ENCODE measurements at regions not wholly inside any gene's neighbourhood (a gene's known extent, or its start where the extent isn't known, plus 50 kb on each side); places are given as distances from the start of the nearest gene placed in this dataset.

GRCh38 chr10:62721687-62722086 lies 82.8 kb upstream of the ADO start:
- DNase-seq: no peak

DNA sequence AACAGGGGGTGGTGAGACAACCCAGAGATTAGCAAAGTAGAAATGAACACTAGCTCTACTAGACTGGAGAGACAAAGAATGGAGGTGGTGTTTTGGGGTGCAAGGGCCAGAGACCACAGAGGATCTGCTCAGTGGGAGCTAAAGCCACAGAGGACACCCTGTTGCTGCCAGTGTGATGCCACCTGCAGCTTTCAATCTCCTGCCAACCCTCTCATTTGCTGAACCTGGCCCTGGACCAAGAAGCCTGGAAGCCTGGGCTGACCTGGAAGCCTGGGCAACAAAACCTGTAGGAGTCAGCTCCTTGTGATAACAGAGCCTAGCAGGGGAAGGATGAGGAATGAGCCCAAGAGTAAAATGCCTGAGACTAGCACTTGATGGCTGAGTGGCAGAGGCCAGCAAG lies 81.1 kb upstream of the ADO start:
- DNase-seq: no peak

- DNase-seq: no peak
Measured at GRCh38 chr10:62724465-62724864, 80.1 kb upstream of the ADO start.

- DNase-seq: no peak
Measured at GRCh38 chr10:62726142-62726541, 78.4 kb upstream of the ADO start.

DNA sequence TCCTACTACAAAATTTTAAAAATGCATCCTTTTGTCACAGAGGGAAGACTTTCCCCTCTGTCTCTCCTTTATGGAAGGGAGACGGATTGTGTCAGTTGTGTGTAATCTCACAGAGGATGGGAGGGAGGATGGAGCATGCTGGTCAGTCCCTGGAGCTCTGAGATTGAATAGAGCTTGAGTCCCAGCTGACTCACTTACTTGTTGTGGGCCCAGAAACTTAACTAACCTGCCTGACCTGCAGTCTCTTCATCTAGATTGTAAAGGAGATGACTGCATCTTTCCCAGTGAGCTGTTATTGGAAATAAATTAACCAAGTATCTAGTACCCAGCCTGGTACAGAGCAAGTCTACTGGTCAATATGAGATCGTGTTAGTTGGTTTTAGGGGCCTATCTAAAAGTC lies 77.9 kb upstream of the ADO start:
- no peak for DNase-seq

GRCh38 chr10:62727934-62728333 lies 76.6 kb upstream of the ADO start:
- DNase-seq: no peak

DNA sequence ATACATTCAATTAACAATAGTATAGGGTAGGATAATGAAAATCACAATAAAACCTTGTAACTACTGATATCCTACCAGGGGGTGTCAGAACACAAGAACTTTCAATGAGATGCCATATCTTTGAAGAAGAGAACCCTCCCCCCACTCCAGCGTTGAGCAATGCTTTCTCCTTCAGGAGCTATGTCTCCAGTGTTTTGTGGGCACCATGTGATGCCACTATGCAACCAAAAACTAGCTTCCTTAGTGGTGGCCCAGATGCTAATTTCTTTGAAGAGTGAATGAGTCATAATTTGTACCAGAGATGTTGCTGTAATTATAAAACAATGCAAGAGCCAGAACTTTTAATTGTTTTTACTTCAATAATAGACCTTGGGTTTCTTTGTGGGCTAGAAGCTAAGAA lies 76.0 kb upstream of the ADO start:
- no peak for DNase-seq

- DNase-seq: peak; percentile 73
Measured at GRCh38 chr10:62732841-62733653, 71.5 kb upstream of the ADO start.

DNA sequence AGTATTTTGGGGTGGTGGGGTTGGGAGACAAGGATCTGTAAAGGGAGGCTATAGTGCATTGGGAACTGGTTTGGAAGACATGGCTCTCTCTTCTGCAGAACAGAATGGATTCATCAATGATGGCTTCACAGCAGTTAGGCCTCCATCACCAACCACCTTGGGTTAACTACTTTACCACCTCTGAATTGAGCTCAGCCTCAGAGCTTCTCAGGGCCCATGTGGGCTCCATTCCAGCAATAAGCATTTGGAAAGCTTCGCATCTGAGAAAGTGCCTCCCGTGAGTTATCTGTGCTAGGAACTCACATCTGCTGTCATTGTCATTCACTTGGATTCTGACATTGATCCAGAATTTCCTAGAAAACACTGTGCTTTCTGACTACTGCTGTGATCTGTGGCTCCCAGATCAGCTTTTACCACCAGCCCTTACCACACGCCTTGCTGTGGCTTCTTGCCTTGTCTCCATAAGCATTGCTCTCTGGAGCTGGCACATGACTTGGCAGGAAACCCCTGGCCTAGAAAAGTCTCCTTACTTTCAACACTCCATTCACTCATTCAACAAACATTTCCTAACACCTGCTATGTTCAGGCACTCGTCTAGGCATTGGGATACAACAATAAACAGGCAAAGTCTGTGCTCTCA lies 70.7 kb upstream of the ADO start:
- no peak for DNase-seq

DNA sequence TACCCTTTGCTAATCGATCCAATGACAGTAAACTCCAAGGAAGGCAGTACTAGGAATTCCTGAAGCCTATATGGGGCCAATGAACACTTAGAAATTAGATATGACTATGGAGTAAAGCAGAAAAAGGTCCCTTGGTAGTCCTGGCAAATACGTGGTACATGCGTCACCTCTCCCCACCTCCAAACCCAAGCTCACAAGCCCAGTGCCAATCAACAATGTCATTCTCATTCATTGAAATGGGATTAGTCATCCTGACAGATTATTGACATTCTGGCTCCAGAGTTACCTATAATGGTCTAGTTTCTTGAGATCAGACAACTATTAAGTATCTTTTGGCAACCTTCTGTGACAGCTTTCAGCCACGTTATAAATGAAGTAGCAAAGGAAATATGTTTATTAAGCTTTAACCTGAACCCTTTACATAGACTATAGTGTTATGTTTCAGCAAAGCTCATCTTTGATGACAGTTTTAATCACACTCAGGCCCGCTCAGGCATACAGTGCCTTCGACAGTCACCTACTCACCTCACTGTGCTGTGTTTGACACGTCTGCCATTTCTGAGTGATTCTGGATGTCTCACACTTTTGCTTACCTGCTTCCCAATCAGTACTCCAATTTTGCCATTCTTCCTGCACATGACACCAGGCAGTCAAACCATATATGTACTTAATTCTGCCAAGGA lies 69.6 kb upstream of the ADO start:
- no peak for DNase-seq

GRCh38 chr10:62735464-62736167 lies 68.9 kb upstream of the ADO start:
- DNase-seq: no peak

DNA sequence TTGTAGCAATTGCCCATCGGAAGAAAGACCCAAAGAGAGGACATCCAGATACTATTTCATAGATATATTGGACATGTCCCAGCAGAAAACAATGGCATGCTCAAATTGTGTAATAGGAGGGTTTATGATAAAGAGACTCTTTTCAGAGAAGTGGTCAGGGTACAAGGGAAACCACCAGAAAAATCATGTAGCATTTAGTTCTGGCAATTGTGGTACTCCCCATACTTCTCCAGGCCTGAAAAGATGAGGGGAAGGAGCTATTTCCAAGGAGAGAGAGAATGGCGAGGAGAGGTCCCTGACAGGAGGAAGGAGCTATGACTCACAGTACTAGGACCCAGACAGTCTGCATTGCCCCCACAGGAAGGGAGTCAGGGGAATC lies 68.4 kb upstream of the ADO start:
- no peak for DNase-seq

- no peak for DNase-seq
Measured at GRCh38 chr10:62738916-62739315, 65.6 kb upstream of the ADO start.

DNA sequence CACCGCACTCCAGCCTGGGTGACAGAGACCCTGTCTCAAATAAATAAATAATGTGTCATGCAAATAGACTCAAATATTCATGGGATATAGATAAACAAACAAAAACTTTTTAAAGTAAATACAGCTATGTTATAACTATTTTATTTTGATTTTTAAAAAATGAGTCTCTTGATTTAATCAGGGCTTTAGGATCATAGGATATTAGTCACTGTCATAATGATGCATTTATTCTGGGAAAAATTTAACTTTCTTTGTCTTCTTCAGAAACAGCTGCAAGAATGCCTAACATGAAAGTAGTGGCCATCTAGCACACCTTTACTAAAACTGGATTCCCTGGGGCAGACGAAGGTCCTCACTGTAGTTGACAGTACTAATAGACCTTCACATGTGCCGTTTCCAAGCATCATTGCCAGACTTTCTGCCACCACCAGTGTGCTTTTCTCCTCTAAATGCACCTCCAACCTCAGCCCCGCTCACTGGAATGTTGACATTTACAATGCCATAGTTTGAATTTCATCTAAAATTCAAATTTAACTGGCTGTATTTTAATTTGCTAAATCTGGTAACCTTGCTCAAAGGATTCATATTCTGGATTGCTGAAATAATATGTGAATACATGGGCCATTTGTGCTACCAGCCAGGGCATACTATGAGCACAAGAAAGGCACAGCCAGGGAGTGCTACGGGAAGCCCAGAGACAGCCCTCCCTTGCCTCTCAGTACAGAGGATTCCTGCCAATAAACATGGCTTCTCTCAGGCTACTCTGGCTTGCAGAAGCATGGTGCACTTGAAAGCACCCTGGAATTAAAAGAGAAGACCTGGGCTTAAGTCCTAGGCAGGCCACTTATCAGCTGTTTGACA lies 63.4 kb upstream of the ADO start:
- no peak for DNase-seq

DNA sequence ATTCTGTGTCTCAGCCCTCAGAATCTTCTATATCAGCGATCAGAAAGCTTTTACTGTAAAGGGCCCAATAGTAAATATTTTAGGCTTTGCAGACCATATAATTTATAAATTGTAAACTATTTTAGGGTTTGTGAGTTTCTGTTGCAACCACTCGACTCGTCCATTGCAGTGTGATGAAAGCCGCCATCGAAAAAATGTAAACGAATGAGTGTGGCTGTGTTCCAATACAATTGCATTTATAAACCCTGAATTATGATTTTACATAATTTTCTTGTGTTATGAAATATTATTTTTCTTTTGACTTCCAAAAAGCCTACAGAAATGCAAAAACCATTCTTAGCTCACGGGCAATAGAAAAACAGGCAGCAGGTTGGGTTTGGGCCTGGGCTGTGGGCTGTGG lies 62.5 kb upstream of the ADO start:
- DNase-seq: no peak

DNA sequence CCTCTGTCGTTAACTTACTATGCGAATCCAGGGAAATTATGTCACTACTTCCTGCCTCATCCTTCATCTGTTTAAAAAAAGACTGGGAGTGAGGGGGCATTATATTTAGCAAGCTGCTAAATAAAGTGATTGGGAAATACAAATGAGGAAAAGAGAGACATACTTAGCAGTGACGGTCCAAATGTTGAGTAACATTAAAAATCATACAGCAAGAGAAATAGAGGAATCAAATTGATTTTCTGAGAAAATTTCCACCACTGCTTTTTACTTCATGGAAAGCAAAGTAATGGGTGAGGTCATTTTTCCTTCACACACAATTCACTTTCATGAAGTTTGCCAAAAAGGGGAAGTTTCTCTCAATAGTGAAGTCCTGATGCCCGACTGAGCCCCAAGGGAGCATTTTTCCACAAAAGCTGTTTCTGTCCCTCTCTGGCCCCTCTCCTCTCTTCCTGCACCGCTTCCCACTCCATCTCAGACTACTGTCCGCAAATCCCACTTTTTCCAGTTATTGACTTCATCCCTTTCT lies 61.9 kb upstream of the ADO start:
- no peak for DNase-seq

- DNase-seq: no peak
Measured at GRCh38 chr10:62744136-62744535, 60.4 kb upstream of the ADO start.

DNA sequence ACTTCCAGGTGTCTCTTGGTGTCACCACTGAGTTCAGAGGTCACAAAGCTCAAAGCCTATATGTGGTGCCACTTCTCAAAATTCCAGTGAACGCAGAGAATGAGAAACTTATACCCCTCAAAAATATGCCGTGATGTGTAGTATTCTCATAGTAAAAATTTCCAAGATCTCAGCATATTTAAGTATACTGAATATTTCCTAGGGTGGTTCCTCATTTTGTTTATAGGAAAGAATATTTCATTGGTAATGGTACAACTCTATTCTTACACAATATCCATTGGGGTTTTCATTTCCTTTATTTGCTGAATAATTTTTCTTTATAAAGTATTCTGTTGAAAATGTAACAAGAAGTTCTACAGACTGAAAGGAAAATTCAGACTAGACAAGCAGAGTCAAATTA lies 58.9 kb upstream of the ADO start:
- no peak for DNase-seq

DNA sequence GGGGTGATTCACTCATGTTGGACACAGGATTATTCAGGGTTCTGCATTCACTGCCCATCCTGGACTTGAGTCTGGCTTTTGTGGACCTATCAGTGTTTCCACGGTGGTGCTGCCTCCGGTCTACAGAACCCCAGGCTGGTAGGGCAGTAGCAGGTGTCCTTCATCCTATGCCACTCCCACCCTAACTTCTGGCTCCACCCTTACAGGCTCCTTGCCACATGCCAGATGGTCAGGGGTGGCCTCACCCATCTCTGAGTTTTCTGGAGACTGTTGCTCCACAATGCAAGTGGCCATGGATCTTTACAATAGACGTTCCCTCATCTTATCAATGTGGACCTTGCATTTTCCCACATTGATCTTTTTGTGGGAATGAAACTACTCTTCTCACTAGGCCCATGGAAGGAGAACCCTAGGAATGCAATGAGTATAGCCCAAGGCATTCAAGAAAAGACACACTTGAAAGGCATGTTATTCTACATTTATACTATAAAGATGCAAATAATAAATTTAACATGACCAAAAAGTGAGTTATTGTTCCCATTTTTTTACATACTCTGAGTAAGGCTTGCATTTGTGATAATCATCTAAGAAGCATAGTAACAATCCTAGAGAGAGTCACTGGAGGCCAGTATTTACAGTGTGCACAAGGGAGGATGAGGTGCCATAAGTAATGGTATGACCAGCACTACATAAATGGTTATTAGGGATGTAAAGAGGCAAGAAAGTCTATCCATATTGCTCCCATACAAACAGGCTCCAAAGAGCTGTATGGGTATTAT lies 57.4 kb upstream of the ADO start:
- DNase-seq: no peak

DNA sequence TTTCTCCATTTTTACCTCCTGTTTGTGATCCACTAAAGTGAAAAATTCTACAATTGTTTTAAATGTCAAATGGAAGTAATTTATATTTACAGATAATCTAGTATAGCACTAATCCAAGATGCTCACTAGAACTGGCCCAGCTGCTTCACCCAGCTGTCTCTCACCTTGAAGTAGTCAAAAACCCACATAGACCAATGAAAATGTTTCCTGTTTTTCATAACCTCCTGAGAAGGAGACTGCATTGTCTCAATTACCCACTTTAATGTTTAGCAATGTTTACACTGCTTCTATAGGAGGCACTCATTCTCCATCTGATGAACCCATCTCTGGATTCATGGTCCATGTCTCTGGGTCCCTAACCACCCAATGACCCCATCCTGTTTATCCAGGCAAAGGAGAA lies 56.1 kb upstream of the ADO start:
- no peak for DNase-seq

GRCh38 chr10:62749093-62749683 lies 55.3 kb upstream of the ADO start:
- no peak for DNase-seq

Measured in CD4-positive, alpha-beta T cell treated with Interleukin-12 subunit alpha and Interleukin-12 subunit beta, for 1 hour (primary cell).